SK-N-SH treated with all-trans-retinoic acid at 6 μM for 48 hours (cell line): ENCODE measurements at regions not wholly inside any gene's neighbourhood (a gene's known extent, or its start where the extent isn't known, plus 50 kb on each side); places are given as distances from the start of the nearest gene placed in this dataset.

Source experiments
- ARNTL ChIP-seq: fragments of 450-650 bp; formaldehyde crosslinking; IDR thresholded peaks from 2 replicates; pipeline ENCODE4 v1.5.0; 2020; ENCODE audit warnings: low read depth, mild to moderate bottlenecking, moderate library complexity, borderline replicate concordance
- BACH2 ChIP-seq: fragments of 250-450 bp; sonication (Bioruptor Pico); IDR thresholded peaks from 2 replicates; pipeline ENCODE4 v1.9.0; 2021; ENCODE audit warnings: mild to moderate bottlenecking, borderline replicate concordance
- GLIS3 ChIP-seq: fragments of 250-450 bp; sonication (Bioruptor Pico); IDR thresholded peaks from 2 replicates; pipeline ENCODE4 v1.5.0; 2020; ENCODE audit warnings: mild to moderate bottlenecking, moderate library complexity
- PPARA ChIP-seq: fragments of 250-450 bp; sonication (Bioruptor Pico); IDR thresholded peaks from 2 replicates; pipeline ENCODE4 v1.5.0; 2020; ENCODE audit warnings: mild to moderate bottlenecking, borderline replicate concordance
- SNAI2 ChIP-seq: fragments of 250-450 bp; sonication (Bioruptor Pico); IDR thresholded peaks from 2 replicates; pipeline ENCODE4 v1.5.0; 2020; ENCODE audit warnings: mild to moderate bottlenecking, moderate library complexity
- TOX ChIP-seq: fragments of 250-450 bp; sonication (Bioruptor Pico); IDR thresholded peaks from 2 replicates; pipeline ENCODE4 v1.8.0; 2021; ENCODE audit warnings: mild to moderate bottlenecking, moderate library complexity, borderline replicate concordance
- ZFP3 ChIP-seq: fragments of 250-450 bp; sonication (Bioruptor Pico); IDR thresholded peaks from 2 replicates; pipeline ENCODE4 v1.5.0; 2020; ENCODE audit warnings: mild to moderate bottlenecking, moderate library complexity
- ZFP30 ChIP-seq: fragments of 450-650 bp; formaldehyde crosslinking; IDR thresholded peaks from 2 replicates; pipeline ENCODE4 v1.5.0; 2022; ENCODE audit warnings: mild to moderate bottlenecking, moderate library complexity
- ZNF8 ChIP-seq: fragments of 450-650 bp; formaldehyde crosslinking; IDR thresholded peaks from 2 replicates; pipeline ENCODE4 v1.5.0; 2020; ENCODE audit warnings: mild to moderate bottlenecking, moderate library complexity
- TF ChIP-seq, protein P1 (sequence below): fragments of 250-450 bp; sonication (Bioruptor Pico); IDR thresholded peaks from 2 replicates; pipeline ENCODE4 v1.8.0; 2020; ENCODE audit warnings: mild to moderate bottlenecking, moderate library complexity, borderline replicate concordance
- TF ChIP-seq, protein P2 (sequence below): fragments of 250-450 bp; sonication (Bioruptor Pico); IDR thresholded peaks from 2 replicates; pipeline ENCODE4 v1.5.1; 2020; ENCODE audit warnings: low read depth, mild to moderate bottlenecking, moderate library complexity
- TF ChIP-seq, protein P3 (sequence below): fragments of 250-450 bp; sonication (Bioruptor Pico); IDR thresholded peaks from 2 replicates; pipeline ENCODE4 v1.5.1; 2021; ENCODE audit warnings: mild to moderate bottlenecking, moderate library complexity

DNA sequence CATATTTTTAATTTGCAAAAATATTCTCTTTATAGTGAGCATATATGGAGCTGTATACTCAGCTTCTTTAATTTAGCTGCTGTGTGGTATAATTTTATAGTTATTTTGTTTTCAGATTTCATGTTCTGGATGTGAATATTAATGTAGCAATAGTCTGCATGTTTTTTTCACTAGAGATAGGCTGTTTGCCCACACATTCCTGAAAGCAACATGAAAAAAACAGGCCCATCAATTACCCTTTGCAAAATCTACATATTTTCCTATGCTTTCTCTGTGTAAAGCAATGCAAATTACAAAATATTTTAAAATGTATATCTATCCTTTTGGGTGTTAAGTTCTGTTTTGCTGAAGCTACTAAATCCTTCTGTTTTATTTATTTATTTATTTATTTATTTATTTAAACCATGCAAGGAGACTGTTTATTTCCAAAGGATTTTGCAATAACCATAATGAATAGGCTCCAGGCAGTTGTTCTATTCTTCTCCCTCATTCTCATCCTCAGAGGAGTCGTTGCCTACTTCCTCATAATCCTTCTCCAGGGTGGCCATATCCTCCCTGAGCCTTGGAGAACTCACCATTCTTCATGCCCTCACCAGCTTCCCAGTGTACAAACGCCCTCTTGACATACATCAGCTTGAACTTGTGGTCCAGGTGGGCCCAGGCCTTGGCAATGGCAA lies 277.1 kb downstream of the ANKRD50 start:
- TF ChIP-seq GLIS3 (no peak), ARNTL (CRISPR knock-in tag) (no peak), TOX (CRISPR knock-in tag) (no peak), ZFP3 (CRISPR knock-in tag) (no peak), PPARA (CRISPR knock-in tag) (no peak), SNAI2 (CRISPR knock-in tag) (no peak), ZNF8 (CRISPR knock-in tag) (no peak), BACH2 (CRISPR knock-in tag) (no peak), ZFP30 (no peak)
- TF ChIP-seq, protein P1, sequence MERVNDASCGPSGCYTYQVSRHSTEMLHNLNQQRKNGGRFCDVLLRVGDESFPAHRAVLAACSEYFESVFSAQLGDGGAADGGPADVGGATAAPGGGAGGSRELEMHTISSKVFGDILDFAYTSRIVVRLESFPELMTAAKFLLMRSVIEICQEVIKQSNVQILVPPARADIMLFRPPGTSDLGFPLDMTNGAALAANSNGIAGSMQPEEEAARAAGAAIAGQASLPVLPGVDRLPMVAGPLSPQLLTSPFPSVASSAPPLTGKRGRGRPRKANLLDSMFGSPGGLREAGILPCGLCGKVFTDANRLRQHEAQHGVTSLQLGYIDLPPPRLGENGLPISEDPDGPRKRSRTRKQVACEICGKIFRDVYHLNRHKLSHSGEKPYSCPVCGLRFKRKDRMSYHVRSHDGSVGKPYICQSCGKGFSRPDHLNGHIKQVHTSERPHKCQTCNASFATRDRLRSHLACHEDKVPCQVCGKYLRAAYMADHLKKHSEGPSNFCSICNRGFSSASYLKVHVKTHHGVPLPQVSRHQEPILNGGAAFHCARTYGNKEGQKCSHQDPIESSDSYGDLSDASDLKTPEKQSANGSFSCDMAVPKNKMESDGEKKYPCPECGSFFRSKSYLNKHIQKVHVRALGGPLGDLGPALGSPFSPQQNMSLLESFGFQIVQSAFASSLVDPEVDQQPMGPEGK (CRISPR knock-in tag) = no peak
- TF ChIP-seq, protein P2, sequence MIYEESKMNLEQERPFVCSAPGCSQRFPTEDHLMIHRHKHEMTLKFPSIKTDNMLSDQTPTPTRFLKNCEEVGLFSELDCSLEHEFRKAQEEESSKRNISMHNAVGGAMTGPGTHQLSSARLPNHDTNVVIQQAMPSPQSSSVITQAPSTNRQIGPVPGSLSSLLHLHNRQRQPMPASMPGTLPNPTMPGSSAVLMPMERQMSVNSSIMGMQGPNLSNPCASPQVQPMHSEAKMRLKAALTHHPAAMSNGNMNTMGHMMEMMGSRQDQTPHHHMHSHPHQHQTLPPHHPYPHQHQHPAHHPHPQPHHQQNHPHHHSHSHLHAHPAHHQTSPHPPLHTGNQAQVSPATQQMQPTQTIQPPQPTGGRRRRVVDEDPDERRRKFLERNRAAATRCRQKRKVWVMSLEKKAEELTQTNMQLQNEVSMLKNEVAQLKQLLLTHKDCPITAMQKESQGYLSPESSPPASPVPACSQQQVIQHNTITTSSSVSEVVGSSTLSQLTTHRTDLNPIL = no peak
- TF ChIP-seq, protein P3, sequence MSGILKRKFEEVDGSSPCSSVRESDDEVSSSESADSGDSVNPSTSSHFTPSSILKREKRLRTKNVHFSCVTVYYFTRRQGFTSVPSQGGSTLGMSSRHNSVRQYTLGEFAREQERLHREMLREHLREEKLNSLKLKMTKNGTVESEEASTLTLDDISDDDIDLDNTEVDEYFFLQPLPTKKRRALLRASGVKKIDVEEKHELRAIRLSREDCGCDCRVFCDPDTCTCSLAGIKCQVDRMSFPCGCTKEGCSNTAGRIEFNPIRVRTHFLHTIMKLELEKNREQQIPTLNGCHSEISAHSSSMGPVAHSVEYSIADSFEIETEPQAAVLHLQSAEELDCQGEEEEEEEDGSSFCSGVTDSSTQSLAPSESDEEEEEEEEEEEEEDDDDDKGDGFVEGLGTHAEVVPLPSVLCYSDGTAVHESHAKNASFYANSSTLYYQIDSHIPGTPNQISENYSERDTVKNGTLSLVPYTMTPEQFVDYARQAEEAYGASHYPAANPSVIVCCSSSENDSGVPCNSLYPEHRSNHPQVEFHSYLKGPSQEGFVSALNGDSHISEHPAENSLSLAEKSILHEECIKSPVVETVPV = no peak
